OCI-LY1 (cell line): ENCODE measurements at regions not wholly inside any gene's neighbourhood (a gene's known extent, or its start where the extent isn't known, plus 50 kb on each side); places are given as distances from the start of the nearest gene placed in this dataset.

ENCODE experiments used
- H2AFZ ChIP-seq: fragments of 200-600 bp; sonication (generic), shearing (Covaris generic); 2 replicates; pipeline ENCODE4 v1.6.0; 2014; ENCODE audit warnings: antibody characterized with exemption, mild to moderate bottlenecking, low read length
- H3F3A ChIP-seq: fragments of 200-600 bp; sonication (generic), shearing (Covaris generic); 2 replicates; pipeline ENCODE4 v1.6.0; 2014; ENCODE audit warnings: mild to moderate bottlenecking, antibody characterized with exemption, low read length, moderate library complexity; ENCODE audit not compliant: insufficient read depth
- H3K27ac ChIP-seq: fragments of 200-600 bp; sonication (generic); 2 replicates; pipeline ENCODE4 v1.5.1; 2014; ENCODE audit warnings: low read length, mixed run types, mild to moderate bottlenecking, low read depth; ENCODE audit not compliant: poor library complexity, severe bottlenecking
- H3K27me3 ChIP-seq: fragments of 200-600 bp; sonication (generic); 2 replicates; pipeline ENCODE4 v1.6.0; 2014; ENCODE audit warnings: antibody characterized with exemption, mild to moderate bottlenecking, low read length, moderate library complexity; ENCODE audit not compliant: insufficient read depth
- H3K36me3 ChIP-seq: fragments of 200-600 bp; sonication (generic); 2 replicates; pipeline ENCODE4 v1.6.1; 2014; ENCODE audit warnings: mild to moderate bottlenecking, antibody characterized with exemption, low read length, moderate library complexity, mixed read lengths; ENCODE audit not compliant: insufficient read depth
- H3K4me1 ChIP-seq: fragments of 200-600 bp; sonication (generic); 2 replicates; pipeline ENCODE4 v1.5.1; 2014; ENCODE audit warnings: mild to moderate bottlenecking, low read length, moderate library complexity; ENCODE audit not compliant: insufficient read depth, severe bottlenecking
- H3K4me2 ChIP-seq: fragments of 200-600 bp; sonication (generic), shearing (Covaris generic); 2 replicates; pipeline ENCODE4 v1.6.1; 2014; ENCODE audit warnings: low read length
- H3K4me3 ChIP-seq: fragments of 200-600 bp; sonication (generic); 2 replicates; pipeline ENCODE4 v1.5.1; 2014; ENCODE audit warnings: low read length, low read depth, mild to moderate bottlenecking, mixed read lengths; ENCODE audit not compliant: poor library complexity, severe bottlenecking
- H3K79me2 ChIP-seq: fragments of 200-600 bp; shearing (Covaris generic); 2 replicates; pipeline ENCODE4 v1.6.1; 2016; ENCODE audit warnings: mixed run types, low read length, mixed read lengths; ENCODE audit not compliant: insufficient read depth
- H3K9ac ChIP-seq: fragments of 200-600 bp; sonication (generic), shearing (Covaris generic); 2 replicates; pipeline ENCODE4 v1.6.1; 2014; ENCODE audit warnings: mild to moderate bottlenecking, low read length, mixed read lengths
- H3K9me2 ChIP-seq: fragments of 200-600 bp; sonication (generic), shearing (Covaris generic); 2 replicates; pipeline ENCODE4 v1.6.1; 2014; ENCODE audit warnings: low read depth, mild to moderate bottlenecking, low read length, mixed read lengths
- H3K9me3 ChIP-seq: fragments of 200-600 bp; shearing (Covaris generic); 2 replicates; pipeline ENCODE4 v1.6.1; 2014; ENCODE audit warnings: low read length, mixed read lengths
- H4K20me1 ChIP-seq: fragments of 200-600 bp; sonication (generic), shearing (Covaris generic); 2 replicates; pipeline ENCODE4 v1.6.0; 2016; ENCODE audit warnings: mild to moderate bottlenecking, low read length; ENCODE audit not compliant: insufficient read depth
- EZH2 ChIP-seq: fragments of 200-600 bp; sonication (generic), shearing (Covaris generic); IDR thresholded peaks from 2 replicates; pipeline ENCODE4 v1.8.0; 2017; ENCODE audit warnings: borderline replicate concordance, mixed run types, mild to moderate bottlenecking, antibody characterized with exemption, low read length, moderate library complexity, mixed read lengths
- TF ChIP-seq, protein P1 (sequence below): fragments of 200-600 bp; sonication (generic), shearing (Covaris generic); IDR thresholded peaks from 2 replicates; pipeline ENCODE4 v1.5.1; 2017; ENCODE audit warnings: mild to moderate bottlenecking, antibody characterized with exemption, low read length, moderate library complexity, mixed read lengths

DNA sequence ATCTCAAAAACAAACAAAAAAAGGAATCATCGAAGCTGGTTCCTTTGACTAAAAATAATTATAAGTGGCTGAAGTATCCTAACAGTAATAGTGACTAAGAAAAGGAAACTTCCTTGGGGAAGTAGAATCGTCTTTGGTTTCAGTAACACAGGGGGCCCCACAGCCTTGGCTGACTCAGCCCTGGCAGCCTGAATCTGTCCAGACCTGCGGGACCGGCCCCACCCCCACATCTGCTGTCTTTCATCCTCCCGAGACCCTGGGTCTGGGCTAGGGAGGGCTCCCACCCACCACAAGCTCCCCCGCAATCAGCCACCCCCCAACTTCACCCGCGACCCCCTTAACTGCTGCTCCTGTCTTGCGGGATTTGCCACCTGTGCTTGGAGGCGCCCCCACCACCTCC, 1452.6 kb upstream of the ACVR2A start:
- no peak for TF ChIP-seq EZH2
- TF ChIP-seq, protein P1, sequence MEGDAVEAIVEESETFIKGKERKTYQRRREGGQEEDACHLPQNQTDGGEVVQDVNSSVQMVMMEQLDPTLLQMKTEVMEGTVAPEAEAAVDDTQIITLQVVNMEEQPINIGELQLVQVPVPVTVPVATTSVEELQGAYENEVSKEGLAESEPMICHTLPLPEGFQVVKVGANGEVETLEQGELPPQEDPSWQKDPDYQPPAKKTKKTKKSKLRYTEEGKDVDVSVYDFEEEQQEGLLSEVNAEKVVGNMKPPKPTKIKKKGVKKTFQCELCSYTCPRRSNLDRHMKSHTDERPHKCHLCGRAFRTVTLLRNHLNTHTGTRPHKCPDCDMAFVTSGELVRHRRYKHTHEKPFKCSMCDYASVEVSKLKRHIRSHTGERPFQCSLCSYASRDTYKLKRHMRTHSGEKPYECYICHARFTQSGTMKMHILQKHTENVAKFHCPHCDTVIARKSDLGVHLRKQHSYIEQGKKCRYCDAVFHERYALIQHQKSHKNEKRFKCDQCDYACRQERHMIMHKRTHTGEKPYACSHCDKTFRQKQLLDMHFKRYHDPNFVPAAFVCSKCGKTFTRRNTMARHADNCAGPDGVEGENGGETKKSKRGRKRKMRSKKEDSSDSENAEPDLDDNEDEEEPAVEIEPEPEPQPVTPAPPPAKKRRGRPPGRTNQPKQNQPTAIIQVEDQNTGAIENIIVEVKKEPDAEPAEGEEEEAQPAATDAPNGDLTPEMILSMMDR, result no peak
- no peaks in the 10 kb centered on the region for H3K9me3 ChIP-seq
- H4K20me1 ChIP-seq, result no peaks in the 10 kb centered on the region
- no peaks in the 10 kb centered on the region for H3K27me3 ChIP-seq
- H3K9ac ChIP-seq, result no peak overlapping the region
- H3K27ac ChIP-seq, result no peak overlapping the region
- no peak overlapping the region for H3K4me2 ChIP-seq
- H3K36me3 ChIP-seq, result no peaks in the 10 kb centered on the region
- no peaks in the 10 kb centered on the region for H3F3A ChIP-seq
- no peaks in the 10 kb centered on the region for H3K79me2 ChIP-seq
- H2AFZ ChIP-seq, result no peak overlapping the region
- no peaks in the 10 kb centered on the region for H3K4me1 ChIP-seq
- H3K4me3 ChIP-seq, result no peak overlapping the region
- no peaks in the 10 kb centered on the region for H3K9me2 ChIP-seq

DNA sequence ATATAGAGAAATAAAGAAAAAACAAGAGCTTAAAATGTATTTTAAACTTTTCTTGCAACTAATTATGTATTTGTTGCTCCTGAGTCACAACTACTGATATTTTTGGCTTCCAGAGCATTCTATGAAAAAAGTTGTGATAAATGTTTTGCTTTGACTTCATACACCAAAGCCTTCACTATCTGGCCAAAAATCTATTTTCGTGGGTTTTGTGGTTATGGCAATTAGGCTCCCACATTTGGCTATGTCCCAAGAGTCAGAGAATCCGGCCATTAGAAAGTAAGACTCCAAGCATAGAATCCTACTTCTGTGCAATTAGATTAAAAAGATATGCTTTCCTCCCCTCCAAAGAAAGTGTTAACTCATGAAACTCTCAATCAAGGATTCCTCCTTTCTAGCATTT, 1456.1 kb upstream of the ACVR2A start:
- Histone ChIP-seq H3K4me1 (peaks cover 12% of the 10 kb centered on the region), H3K79me2 (no peaks in the 10 kb centered on the region), H3K4me2 (no peak overlapping the region), H3K4me3 (no peak overlapping the region), H2AFZ (no peak overlapping the region), H3K9ac (no peak overlapping the region), H3K9me3 (no peaks in the 10 kb centered on the region), H3F3A (no peaks in the 10 kb centered on the region), H3K36me3 (no peaks in the 10 kb centered on the region), H4K20me1 (no peaks in the 10 kb centered on the region), H3K27me3 (no peaks in the 10 kb centered on the region), H3K9me2 (no peaks in the 10 kb centered on the region), H3K27ac (no peak overlapping the region)
- TF ChIP-seq, protein P1, result no peak
- no peak for TF ChIP-seq EZH2

DNA sequence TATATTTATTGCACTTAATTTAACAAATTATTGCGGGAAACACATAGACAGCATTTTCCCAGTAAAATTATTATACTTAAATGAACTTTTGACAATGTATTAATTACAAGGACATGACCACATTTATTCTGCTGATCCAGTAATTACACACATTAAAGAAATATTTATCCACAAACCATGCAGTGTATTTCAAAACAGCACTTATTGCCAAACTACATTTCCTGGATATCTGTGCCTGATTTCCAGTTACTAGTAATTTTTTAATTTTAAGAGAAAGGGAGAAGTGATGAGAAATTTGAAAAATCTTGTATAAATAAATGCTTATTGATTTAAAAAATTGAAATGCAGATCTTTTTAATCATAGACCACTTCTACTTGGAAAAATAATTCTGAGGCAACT, 1458.7 kb upstream of the ACVR2A start:
- H3K4me2 ChIP-seq, result no peak overlapping the region
- H3K36me3 ChIP-seq, result no peaks in the 10 kb centered on the region
- no peak overlapping the region for H3K9ac ChIP-seq
- H3K27me3 ChIP-seq, result no peaks in the 10 kb centered on the region
- no peaks in the 10 kb centered on the region for H3K9me3 ChIP-seq
- no peak overlapping the region for H3K4me3 ChIP-seq
- no peaks in the 10 kb centered on the region for H3K9me2 ChIP-seq
- no peak overlapping the region for H2AFZ ChIP-seq
- H3K79me2 ChIP-seq, result no peaks in the 10 kb centered on the region
- H3K27ac ChIP-seq, result no peak overlapping the region
- H3K4me1 ChIP-seq, result peaks cover 12% of the 10 kb centered on the region
- H3F3A ChIP-seq, result no peaks in the 10 kb centered on the region
- TF ChIP-seq, protein P1, result no peak
- TF ChIP-seq EZH2, result no peak
- no peaks in the 10 kb centered on the region for H4K20me1 ChIP-seq
